ENCODE measurements at regions not wholly inside any gene's neighbourhood (a gene's known extent, or its start where the extent isn't known, plus 50 kb on each side); places are given as distances from the start of the nearest gene placed in this dataset.

DNA sequence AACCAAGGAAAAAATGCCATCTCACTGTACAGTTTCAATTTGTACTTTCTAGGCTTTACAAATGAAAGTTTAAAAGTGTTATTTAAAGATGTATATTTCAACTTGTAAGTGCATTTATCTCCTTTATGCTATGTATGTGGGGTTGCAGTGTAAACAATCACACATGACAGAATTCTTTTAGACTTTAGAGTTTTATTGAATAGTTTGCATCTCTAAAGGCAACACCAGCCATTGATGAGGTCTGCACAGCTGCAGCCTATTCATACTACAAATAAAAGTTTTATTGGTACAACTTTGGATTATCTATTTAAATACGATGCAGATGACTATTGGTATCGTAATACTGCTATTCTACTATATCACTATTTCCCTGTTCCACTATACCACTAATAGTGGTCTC lies 894.4 kb upstream of the B3GALT2 start:
- TF ChIP-seq CTCF (IDR thresholded peaks at IDR 0.05; ENCODE audit: borderline replicate concordance, extremely low read depth, low read length, poor library complexity, severe bottlenecking) (no peak), EZH2 (IDR thresholded peaks at IDR 0.05; ENCODE audit: borderline replicate concordance, low read depth, low read length, severe bottlenecking) (no peak)
